OCI-LY7 (cell line): ENCODE measurements at regions not wholly inside any gene's neighbourhood (a gene's known extent, or its start where the extent isn't known, plus 50 kb on each side); places are given as distances from the start of the nearest gene placed in this dataset.

ENCODE experiments used
- BruUV-seq: library from RNA; stranded (reverse); fragments of 400-500 nt; replicated peaks from 2 replicates; lab custom pipeline; 2021; lab: Mats Ljungman, UMichigan
- CTCF ChIA-PET: fragments of 300-600 bp; sonication (Branson Sonifier 250); formaldehyde crosslinking; loops from one replicate; lab custom pipeline; 2022; ENCODE audit warnings: antibody characterized with exemption; ENCODE audit not compliant: unreplicated experiment; lab: Charles Lee
- POLR2A ChIA-PET: fragments of 300-600 bp; sonication (Branson Sonifier 250); formaldehyde crosslinking; loops from one replicate; lab custom pipeline; 2022; ENCODE audit warnings: antibody characterized with exemption; lab: Charles Lee
- DNase-seq: peaks from one replicate; pipeline ENCODE4 v3.0.0-alpha.2; 2015; ENCODE audit warnings: low spot score
- H2AFZ ChIP-seq: fragments of 200-600 bp; sonication (generic), shearing (Covaris generic); 2 replicates; pipeline ENCODE4 v1.6.1; 2014; ENCODE audit warnings: mild to moderate bottlenecking, antibody characterized with exemption, low read length, moderate library complexity
- H3K27ac ChIP-seq: fragments of 200-600 bp; sonication (generic); 2 replicates; pipeline ENCODE4 v1.5.1; 2014; ENCODE audit warnings: mixed run types, low read depth, mild to moderate bottlenecking, moderate library complexity, low read length, inconsistent platforms; ENCODE audit not compliant: poor library complexity, severe bottlenecking
- H3K36me3 ChIP-seq: fragments of 200-600 bp; sonication (generic); 2 replicates; pipeline ENCODE4 v1.6.1; 2014; ENCODE audit warnings: mild to moderate bottlenecking, antibody characterized with exemption, low read length, moderate library complexity, mixed read lengths; ENCODE audit not compliant: insufficient read depth
- H3K4me1 ChIP-seq: fragments of 200-600 bp; sonication (generic); 2 replicates; pipeline ENCODE4 v1.5.1; 2014; ENCODE audit warnings: mild to moderate bottlenecking, low read length; ENCODE audit not compliant: insufficient read depth, poor library complexity, severe bottlenecking
- H3K4me2 ChIP-seq: fragments of 200-600 bp; sonication (generic); 2 replicates; pipeline ENCODE4 v1.6.1; 2014; ENCODE audit warnings: mild to moderate bottlenecking, low read length
- H3K4me3 ChIP-seq: fragments of 200-600 bp; sonication (generic); 2 replicates; pipeline ENCODE4 v1.5.1; 2014; ENCODE audit warnings: mild to moderate bottlenecking, low read depth, low read length; ENCODE audit not compliant: poor library complexity, severe bottlenecking
- H3K79me2 ChIP-seq: fragments of 200-600 bp; sonication (generic); 2 replicates; pipeline ENCODE4 v1.6.1; 2016; ENCODE audit warnings: low read depth, mild to moderate bottlenecking, low read length, moderate library complexity, mixed read lengths; ENCODE audit not compliant: insufficient read depth
- H3K9me2 ChIP-seq: fragments of 200-600 bp; sonication (generic); 2 replicates; pipeline ENCODE4 v1.6.1; 2016; ENCODE audit warnings: mild to moderate bottlenecking, low read length, mixed read lengths; ENCODE audit not compliant: insufficient read depth
- H3K9me3 ChIP-seq: fragments of 200-600 bp; sonication (generic); 2 replicates; pipeline ENCODE4 v1.6.1; 2014; ENCODE audit warnings: mild to moderate bottlenecking, mixed run types, low read length, mixed read lengths
- H4K20me1 ChIP-seq: fragments of 200-600 bp; sonication (generic); 2 replicates; pipeline ENCODE4 v1.6.1; 2014; ENCODE audit warnings: mild to moderate bottlenecking, antibody characterized with exemption, low read length, moderate library complexity, mixed read lengths; ENCODE audit not compliant: insufficient read depth
- CTCF ChIP-seq: fragments of 200-600 bp; sonication (generic); conservative IDR thresholded peaks from 2 replicates; pipeline ENCODE4 v1.5.1; 2014; ENCODE audit warnings: mild to moderate bottlenecking, antibody characterized with exemption, low read length, moderate library complexity, mixed read lengths
- EZH2phosphoT487 ChIP-seq: fragments of 200-600 bp; sonication (generic); IDR thresholded peaks from 2 replicates; pipeline ENCODE4 v1.6.1; 2018; ENCODE audit warnings: low read depth, borderline replicate concordance, mild to moderate bottlenecking, mixed run types, antibody characterized with exemption, low read length, moderate library complexity, mixed read lengths
- intact Hi-C: fragments of 100-400 bp; cut with micrococcal nuclease; formaldehyde crosslinking; loops from one replicate; pipeline ENCODE4 v1.10.0; 2022; ENCODE audit not compliant: unreplicated experiment

- intact Hi-C loops, result no loop called here
- CTCF ChIA-PET, result no interaction called here
Observed at GRCh38 chr15:37483779-37484178, 383.4 kb upstream of the MEIS2 start.

DNA sequence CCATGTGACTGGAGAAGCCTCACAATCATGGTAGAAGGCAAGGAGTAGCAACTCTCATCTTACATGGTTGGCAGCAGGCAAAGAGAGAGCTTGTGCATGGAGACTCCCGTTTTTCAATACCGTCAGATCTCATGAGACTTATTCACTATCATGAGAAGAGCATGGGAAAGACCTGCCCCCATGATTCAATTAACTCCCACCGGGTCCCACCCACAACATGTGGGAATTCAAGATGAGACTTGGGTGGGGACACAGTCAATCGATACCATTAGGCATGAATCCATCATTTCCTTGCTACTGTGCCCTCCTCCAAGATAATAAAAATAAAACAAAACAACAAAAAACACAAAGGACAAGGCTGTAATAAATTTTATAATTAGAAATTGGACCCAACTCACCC, 384.7 kb upstream of the MEIS2 start:
- intact Hi-C loops, result no loop called here
- no peaks in the 10 kb centered on the region for H3K36me3 ChIP-seq
- no peaks in the 10 kb centered on the region for H3K9me3 ChIP-seq
- H3K4me3 ChIP-seq, result no peak overlapping the region
- DNase-seq, result no peak
- ChIA-PET CTCF (no interaction called here), POLR2A (no interaction called here)
- no peaks in the 10 kb centered on the region for H4K20me1 ChIP-seq
- BruUV-seq, result no TSS peak
- H3K9me2 ChIP-seq, result no peaks in the 10 kb centered on the region
- no peak overlapping the region for H3K4me2 ChIP-seq
- no peak overlapping the region for H2AFZ ChIP-seq
- no peak for TF ChIP-seq CTCF
- H3K4me1 ChIP-seq, result no peaks in the 10 kb centered on the region
- H3K79me2 ChIP-seq, result no peaks in the 10 kb centered on the region
- H3K27ac ChIP-seq, result no peak overlapping the region

More at GRCh38 chr15:37483779-37484178, 383.4 kb upstream of the MEIS2 start:
- POLR2A ChIA-PET, result no interaction called here
- Histone ChIP-seq H2AFZ (no peak overlapping the region), H3K36me3 (no peaks in the 10 kb centered on the region), H3K27ac (no peak overlapping the region), H3K4me3 (no peak overlapping the region), H3K4me2 (no peak overlapping the region), H3K79me2 (no peaks in the 10 kb centered on the region), H4K20me1 (no peaks in the 10 kb centered on the region), H3K9me3 (no peaks in the 10 kb centered on the region), H3K4me1 (no peaks in the 10 kb centered on the region), H3K9me2 (no peaks in the 10 kb centered on the region)
- no TSS peak for BruUV-seq
- DNase-seq, result no peak
- no peak for TF ChIP-seq EZH2phosphoT487
- no peak for TF ChIP-seq CTCF

GRCh38 chr15:37490707-37491106, 390.4 kb upstream of the MEIS2 start:
- Histone ChIP-seq H3K4me3 (no peak overlapping the region), H3K9me2 (no peaks in the 10 kb centered on the region), H3K4me2 (no peak overlapping the region), H4K20me1 (no peaks in the 10 kb centered on the region), H2AFZ (no peak overlapping the region), H3K4me1 (no peaks in the 10 kb centered on the region), H3K79me2 (no peaks in the 10 kb centered on the region), H3K36me3 (no peaks in the 10 kb centered on the region), H3K27ac (no peak overlapping the region), H3K9me3 (no peaks in the 10 kb centered on the region)
- CTCF ChIA-PET, result no interaction called here
- no TSS peak for BruUV-seq
- POLR2A ChIA-PET, result interaction anchor here (0.7 kb wide), 2 partner anchors 36 to 676 kb away, joined by 4 to 5 read pairs; no protein-coding TSS in a partner anchor
- DNase-seq, result no peak
- intact Hi-C loops, result no loop called here
- TF ChIP-seq CTCF (no peak), EZH2phosphoT487 (no peak)
